ENCODE measurements at regions not wholly inside any gene's neighbourhood (a gene's known extent, or its start where the extent isn't known, plus 50 kb on each side); places are given as distances from the start of the nearest gene placed in this dataset.

DNA sequence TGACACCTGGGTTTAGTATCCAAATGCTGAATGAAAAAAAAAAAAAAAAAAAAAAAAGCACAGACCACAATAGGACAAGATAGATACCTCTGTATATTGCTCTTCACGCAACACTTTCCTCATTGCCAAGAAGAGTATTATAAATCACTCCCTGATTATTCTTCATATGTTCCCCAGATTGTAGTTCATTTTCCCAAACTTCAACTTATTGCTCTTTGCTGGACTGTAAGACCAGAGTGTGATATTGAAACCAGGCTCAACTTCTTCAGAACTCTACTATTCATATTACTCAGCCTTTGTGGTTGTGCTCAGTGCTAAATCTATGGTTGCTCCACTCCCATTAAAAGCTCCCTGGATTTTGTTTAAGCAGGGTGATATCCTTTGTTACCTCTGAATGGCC lies 180.4 kb downstream of the NTMT2 start:
- Histone ChIP-seq H3K9me3 (ENCODE audit: low read length) (no peaks in the 10 kb centered on the region), H3K9me2 (ENCODE audit: insufficient read depth, low read length) (no peaks in the 10 kb centered on the region), H3K79me2 (ENCODE audit: insufficient read depth, low read depth, low read length) (no peaks in the 10 kb centered on the region), H3K4me2 (ENCODE audit: low read length) (no peak overlapping the region), H3K4me1 (ENCODE audit: insufficient read depth, low read length, poor library complexity, severe bottlenecking) (no peaks in the 10 kb centered on the region), H2AFZ (ENCODE audit: low read length) (no peak overlapping the region), H3K4me3 (ENCODE audit: low read depth, low read length, poor library complexity, severe bottlenecking) (no peak overlapping the region), H4K20me1 (ENCODE audit: insufficient read depth, low read length) (no peaks in the 10 kb centered on the region), H3K36me3 (ENCODE audit: insufficient read depth, low read length) (no peaks in the 10 kb centered on the region), H3K27ac (ENCODE audit: low read depth, low read length, poor library complexity, severe bottlenecking) (no peak overlapping the region)
- intact Hi-C loops (cut with micrococcal nuclease; ENCODE audit: unreplicated experiment), result no loop called here
- no peak for DNase-seq (ENCODE audit: low spot score)
- BruUV-seq (replicated peaks), result no TSS peak
- ChIA-PET CTCF (ENCODE audit: unreplicated experiment) (no interaction called here), POLR2A (interaction anchor here (0.7 kb wide), 1 partner anchor 1523 kb away, joined by 6 read pairs; no protein-coding TSS in a partner anchor)
- TF ChIP-seq EZH2phosphoT487 (IDR thresholded peaks at IDR 0.05; ENCODE audit: borderline replicate concordance, low read depth, low read length) (no peak), CTCF (conservative IDR thresholded peaks at IDR 0.05; ENCODE audit: low read length) (no peak)

- TF ChIP-seq CTCF (conservative IDR thresholded peaks at IDR 0.05; ENCODE audit: low read length), result no peak
- no peak for TF ChIP-seq EZH2phosphoT487 (IDR thresholded peaks at IDR 0.05; ENCODE audit: borderline replicate concordance, low read depth, low read length)
- Histone ChIP-seq H2AFZ (ENCODE audit: low read length) (no peak overlapping the region), H3K9me2 (ENCODE audit: insufficient read depth, low read length) (no peaks in the 10 kb centered on the region), H3K36me3 (ENCODE audit: insufficient read depth, low read length) (no peaks in the 10 kb centered on the region), H3K27ac (ENCODE audit: low read depth, low read length, poor library complexity, severe bottlenecking) (no peak overlapping the region), H3K4me2 (ENCODE audit: low read length) (no peak overlapping the region), H3K79me2 (ENCODE audit: insufficient read depth, low read depth, low read length) (no peaks in the 10 kb centered on the region), H3K9me3 (ENCODE audit: low read length) (no peaks in the 10 kb centered on the region), H3K4me1 (ENCODE audit: insufficient read depth, low read length, poor library complexity, severe bottlenecking) (no peaks in the 10 kb centered on the region), H3K4me3 (ENCODE audit: low read depth, low read length, poor library complexity, severe bottlenecking) (no peak overlapping the region), H4K20me1 (ENCODE audit: insufficient read depth, low read length) (no peaks in the 10 kb centered on the region)
- no TSS peak for BruUV-seq (replicated peaks)
- intact Hi-C loops (cut with micrococcal nuclease; ENCODE audit: unreplicated experiment), result no loop called here
- ChIA-PET CTCF (ENCODE audit: unreplicated experiment) (no interaction called here), POLR2A (interaction anchor here (0.6 to 1.5 kb wide), 3 partner anchors 12 to 542 kb away, joined by 3 to 4 read pairs (median 3); no protein-coding TSS in a partner anchor)
- no peak for DNase-seq (ENCODE audit: low spot score)
Observed at GRCh38 chr1:170332801-170333200, 187.0 kb downstream of the NTMT2 start.

- no peaks in the 10 kb centered on the region for H4K20me1 ChIP-seq (ENCODE audit: insufficient read depth, low read length)
- H3K79me2 ChIP-seq (ENCODE audit: insufficient read depth, low read depth, low read length), result no peaks in the 10 kb centered on the region
- TF ChIP-seq CTCF (conservative IDR thresholded peaks at IDR 0.05; ENCODE audit: low read length) (no peak), EZH2phosphoT487 (IDR thresholded peaks at IDR 0.05; ENCODE audit: borderline replicate concordance, low read depth, low read length) (no peak)
- no peaks in the 10 kb centered on the region for H3K36me3 ChIP-seq (ENCODE audit: insufficient read depth, low read length)
- POLR2A ChIA-PET, result no interaction called here
- no peak overlapping the region for H3K4me2 ChIP-seq (ENCODE audit: low read length)
- no peak overlapping the region for H2AFZ ChIP-seq (ENCODE audit: low read length)
- H3K4me3 ChIP-seq (ENCODE audit: low read depth, low read length, poor library complexity, severe bottlenecking), result no peak overlapping the region
- H3K9me3 ChIP-seq (ENCODE audit: low read length), result no peaks in the 10 kb centered on the region
- H3K27ac ChIP-seq (ENCODE audit: low read depth, low read length, poor library complexity, severe bottlenecking), result no peak overlapping the region
- no TSS peak for BruUV-seq (replicated peaks)
- intact Hi-C loops (cut with micrococcal nuclease; ENCODE audit: unreplicated experiment), result no loop called here
- no peak for DNase-seq (ENCODE audit: low spot score)
- no peaks in the 10 kb centered on the region for H3K4me1 ChIP-seq (ENCODE audit: insufficient read depth, low read length, poor library complexity, severe bottlenecking)
- no peaks in the 10 kb centered on the region for H3K9me2 ChIP-seq (ENCODE audit: insufficient read depth, low read length)
- CTCF ChIA-PET (ENCODE audit: unreplicated experiment), result no interaction called here
Observed at GRCh38 chr1:170337413-170337994, 191.7 kb downstream of the NTMT2 start.

Data from OCI-LY7 (cell line).